HG03571 (cell line): ENCODE measurements at regions not wholly inside any gene's neighbourhood (a gene's known extent, or its start where the extent isn't known, plus 50 kb on each side); places are given as distances from the start of the nearest gene placed in this dataset.

Source experiments
- ATAC-seq: cut with Tn5 transposase; IDR thresholded peaks from one replicate; pipeline ENCODE4 v1.9.1; 2021; ENCODE audit not compliant: unreplicated experiment

DNA sequence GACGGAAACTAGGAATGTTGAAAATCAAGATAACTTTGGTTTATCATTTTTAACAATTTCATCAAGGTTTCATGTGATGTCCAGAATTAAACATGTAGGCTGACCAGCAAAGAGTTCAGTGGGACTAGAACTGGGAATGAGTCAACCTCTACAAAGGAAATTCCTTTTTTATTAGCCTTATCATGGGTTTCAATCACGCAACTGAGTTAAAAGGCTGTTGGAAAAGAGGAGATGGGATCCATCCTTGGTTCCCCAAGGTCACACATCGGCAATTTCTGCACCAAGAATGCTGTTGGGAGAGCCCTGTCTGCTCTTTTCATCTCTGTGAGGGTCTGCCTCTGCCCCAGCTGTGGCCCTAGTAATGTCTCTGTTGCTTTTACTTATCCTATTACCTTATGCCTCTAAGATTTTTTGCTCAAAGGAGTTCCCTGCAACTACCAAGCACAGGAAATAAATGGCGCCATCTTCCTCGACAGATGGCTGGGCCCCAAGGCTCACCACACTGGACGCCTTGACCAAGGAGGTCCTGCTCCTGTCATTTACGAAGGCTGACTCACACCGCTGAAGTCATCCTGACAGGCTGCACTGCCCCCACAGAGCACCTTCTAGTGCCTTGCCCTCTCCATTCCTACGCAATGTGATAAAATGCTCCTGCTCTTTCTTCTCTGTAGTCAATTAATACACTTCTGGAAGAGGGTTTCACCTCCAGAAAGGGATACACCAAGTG is 367.4 kb downstream of the GXYLT1 start:
- ATAC-seq = no peak

GRCh38 chr12:41772478-41772877 is 372.2 kb downstream of the GXYLT1 start:
- ATAC-seq = no peak

DNA sequence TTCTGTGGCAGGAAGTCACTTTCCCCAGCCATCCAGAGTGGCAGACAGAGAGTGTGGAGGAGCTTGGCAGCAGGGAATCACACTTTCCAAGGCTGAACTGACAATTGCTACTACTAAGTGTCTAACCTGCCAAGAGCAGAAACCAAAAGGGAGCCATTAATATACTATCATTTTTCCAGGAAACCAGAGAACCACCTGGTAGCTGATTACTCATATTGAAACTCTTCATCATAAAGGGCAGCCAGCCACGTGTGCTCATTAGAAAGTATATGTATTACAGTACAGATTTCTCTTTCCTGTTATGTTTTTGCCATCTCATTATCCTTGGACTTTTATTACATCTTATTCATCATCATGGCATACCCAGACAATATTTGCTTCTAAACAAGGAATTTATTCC is 374.9 kb downstream of the GXYLT1 start:
- ATAC-seq = no peak

DNA sequence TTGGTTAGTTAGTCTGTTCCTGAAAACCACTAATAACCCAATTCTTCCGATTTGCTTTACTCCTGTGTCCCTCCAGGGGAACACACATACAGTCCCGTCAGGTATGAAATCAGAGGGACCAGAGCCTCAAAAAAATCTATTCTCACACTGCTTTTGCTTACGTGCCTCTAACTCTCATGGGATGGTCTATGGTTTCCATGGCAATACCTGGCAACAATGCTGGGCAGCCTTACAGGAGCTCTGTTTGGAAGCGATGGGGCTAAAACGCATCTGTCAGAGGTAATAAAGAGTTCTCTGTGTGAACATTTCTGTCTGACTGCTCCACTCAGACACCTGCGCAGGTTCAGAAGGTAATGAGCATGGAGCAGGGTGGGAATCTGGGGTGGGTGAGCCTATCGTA is 376.2 kb downstream of the GXYLT1 start:
- ATAC-seq = no peak

DNA sequence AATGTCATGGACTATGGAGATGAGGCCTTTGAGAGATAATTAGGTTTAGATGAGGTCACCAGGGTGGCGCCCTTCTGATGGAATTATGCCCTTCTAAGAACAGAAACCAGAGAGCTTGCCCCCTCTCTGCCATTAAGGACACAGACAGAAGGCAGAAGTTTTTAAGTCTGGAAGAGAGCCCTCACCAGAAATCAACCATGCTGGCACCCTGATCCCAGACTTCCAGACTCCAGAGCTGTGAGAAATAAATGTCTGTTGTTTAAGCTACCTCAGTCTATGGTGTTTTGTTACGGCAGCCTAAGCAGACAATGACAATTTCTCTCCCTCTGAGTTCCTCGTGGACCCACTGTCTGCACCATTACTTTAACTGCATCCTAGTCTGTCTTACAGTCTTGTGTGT is 382.0 kb downstream of the GXYLT1 start:
- ATAC-seq = no peak

- ATAC-seq = no peak
These were observed 399.1 kb downstream of the GXYLT1 start for GRCh38 chr12:41745593-41745992.

GRCh38 chr12:41743835-41744234 is 400.8 kb downstream of the GXYLT1 start:
- no peak for ATAC-seq

GRCh38 chr12:41739066-41739465 is 405.6 kb downstream of the GXYLT1 start:
- no peak for ATAC-seq

DNA sequence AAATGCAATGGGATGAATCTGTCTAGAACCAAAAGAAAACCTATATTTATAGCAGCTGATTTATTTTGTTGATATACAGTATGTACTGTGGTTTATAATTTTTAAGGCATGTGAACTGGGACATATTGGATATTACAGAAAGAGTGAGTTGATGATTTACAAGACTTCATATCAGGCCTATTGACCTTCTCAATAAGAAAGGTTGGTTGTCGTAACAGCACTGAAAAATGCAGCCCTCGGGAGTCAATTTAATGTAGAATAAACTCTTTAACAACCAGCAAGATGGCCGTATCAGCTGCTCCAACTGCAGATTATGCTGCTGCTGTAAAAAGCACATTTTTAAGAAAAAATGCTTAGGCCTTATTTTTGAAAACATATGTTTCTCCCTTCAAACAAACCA is 407.3 kb downstream of the GXYLT1 start:
- ATAC-seq = no peak

DNA sequence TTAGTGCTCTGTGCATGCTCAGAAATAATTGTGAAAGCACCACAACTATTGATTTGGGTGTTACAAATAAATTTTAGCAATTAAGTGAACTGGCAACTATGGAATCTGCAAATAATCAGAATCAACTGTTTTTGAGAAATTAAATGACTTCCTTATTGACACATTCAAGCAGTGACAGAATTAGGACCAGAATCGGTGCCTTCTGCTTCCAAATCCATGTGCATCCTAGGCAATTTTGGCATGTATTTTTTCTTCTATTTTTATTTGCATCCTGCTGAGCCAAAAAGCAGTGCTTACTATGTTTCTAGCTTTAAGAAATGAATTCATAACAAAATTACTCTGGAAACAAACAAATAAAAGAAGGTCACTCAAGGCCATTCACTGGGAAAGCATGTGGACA is 408.2 kb downstream of the GXYLT1 start:
- ATAC-seq = no peak

DNA sequence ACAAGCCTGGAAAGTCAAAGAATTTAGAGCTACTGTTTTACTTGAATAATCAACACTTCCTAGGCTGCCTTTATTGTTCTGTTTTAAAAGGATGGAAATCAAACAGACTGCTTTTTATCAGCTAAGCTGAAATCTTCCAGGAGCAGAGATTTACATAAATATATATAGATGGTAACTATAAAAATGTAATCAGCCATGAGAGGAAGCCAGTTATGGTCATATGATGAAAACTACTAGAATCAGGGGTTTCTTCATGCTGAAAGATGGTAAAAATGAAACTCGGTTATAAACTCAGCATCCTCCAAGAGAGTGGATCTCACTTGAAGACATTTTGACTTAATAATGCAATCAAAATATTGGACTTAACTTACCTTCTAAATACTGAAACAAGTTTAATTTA is 413.0 kb downstream of the GXYLT1 start:
- no peak for ATAC-seq

DNA sequence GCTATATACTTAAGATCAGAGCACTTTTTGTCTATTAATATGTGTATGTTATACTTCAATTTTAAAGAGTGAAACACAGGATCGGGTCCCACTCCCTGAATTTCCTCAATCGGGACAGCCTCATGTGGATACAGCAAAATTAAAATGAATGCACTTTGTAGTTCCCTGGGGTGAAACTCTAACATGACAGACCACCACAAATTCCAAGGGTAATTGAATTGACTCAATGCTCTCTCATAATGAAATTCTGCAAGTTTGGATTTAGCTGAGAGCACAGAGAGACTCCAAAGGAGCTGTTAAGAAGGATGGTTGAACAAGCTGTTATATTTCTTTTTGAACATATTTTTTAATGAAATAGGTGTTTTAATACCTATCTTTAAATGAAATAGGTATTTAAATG is 413.6 kb downstream of the GXYLT1 start:
- ATAC-seq = no peak

GRCh38 chr12:41724216-41724615 is 420.5 kb downstream of the GXYLT1 start:
- no peak for ATAC-seq

- no peak for ATAC-seq
These were observed 425.5 kb downstream of the GXYLT1 start for GRCh38 chr12:41719214-41719613.

DNA sequence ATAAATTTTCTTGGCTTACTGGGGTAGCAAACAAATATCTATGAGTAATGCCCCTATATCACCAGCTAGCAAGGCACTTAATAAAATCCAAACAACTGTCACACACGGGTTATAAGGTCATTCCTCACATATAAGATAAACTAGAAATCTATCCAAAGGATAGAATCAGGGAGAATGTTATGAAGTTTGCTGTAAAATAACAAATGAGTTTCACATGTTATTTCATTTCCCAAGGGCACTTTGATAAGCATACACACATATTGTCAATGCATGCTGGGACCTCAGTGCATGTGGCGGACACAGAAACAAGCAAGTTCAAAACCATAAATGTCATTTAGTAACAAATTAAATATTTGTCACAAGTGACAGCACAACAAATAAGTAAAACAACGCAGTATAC is 429.4 kb downstream of the GXYLT1 start:
- no peak for ATAC-seq

GRCh38 chr12:41709463-41710285 is 435.0 kb downstream of the GXYLT1 start:
- no peak for ATAC-seq

DNA sequence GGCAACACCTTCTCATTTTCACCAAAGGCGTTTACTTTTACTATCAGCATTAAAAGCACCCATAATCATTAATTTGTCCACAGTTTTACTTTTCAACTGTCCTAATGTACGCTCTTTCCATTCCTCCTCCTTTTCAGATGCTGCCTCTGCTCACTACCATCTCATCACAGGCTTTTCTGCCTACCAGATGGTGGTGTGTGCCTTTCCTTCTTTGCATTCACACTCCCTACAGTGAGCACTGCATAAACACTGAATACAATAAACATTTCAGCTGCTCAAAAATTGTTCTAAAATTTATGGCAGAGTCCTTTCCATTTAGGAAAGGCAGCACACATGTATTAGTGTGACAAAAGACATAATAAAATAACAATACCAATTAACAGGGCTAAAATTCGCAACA is 435.7 kb downstream of the GXYLT1 start:
- no peak for ATAC-seq

- no peak for ATAC-seq
These were observed 438.3 kb downstream of the GXYLT1 start for GRCh38 chr12:41706376-41706775.

GRCh38 chr12:41701943-41702601 is 442.6 kb downstream of the GXYLT1 start:
- no peak for ATAC-seq

DNA sequence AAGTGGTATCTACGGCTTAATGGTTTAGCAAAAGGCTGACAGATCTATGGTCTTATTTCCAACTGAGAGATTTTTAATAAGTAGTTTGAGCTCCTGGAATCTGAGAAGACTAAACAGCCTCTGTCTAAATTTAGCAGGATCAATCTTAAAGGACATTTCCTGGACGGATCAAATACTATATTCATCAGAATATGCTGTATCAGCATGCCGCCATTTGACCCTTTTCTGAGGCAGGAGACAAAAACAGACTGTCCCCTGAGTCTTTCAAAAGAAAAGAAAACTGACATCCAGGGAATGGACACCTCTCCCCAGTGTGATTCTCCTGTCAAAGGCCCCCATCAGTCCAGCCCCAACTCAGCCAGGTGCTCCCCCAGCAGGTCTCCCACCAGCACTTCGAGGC is 443.7 kb downstream of the GXYLT1 start:
- ATAC-seq = no peak

DNA sequence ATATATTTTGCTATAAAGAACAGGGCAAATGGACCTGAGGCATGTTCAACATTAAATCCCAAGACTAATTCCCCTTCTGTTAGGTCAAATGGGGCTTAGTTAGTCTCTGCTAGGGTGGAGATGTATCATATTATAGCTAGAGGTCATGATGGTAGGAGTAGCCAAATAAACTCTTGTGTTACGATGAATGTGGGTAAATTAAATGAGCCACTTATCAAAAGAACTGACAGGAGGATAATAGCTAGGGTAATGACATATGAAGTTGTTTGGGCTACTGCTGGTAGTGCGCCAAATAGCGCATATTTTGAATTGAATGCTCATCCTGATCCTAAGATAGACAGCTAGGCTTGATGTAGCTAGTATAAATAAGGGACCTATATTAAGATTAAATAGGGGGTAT is 445.0 kb downstream of the GXYLT1 start:
- ATAC-seq = no peak

DNA sequence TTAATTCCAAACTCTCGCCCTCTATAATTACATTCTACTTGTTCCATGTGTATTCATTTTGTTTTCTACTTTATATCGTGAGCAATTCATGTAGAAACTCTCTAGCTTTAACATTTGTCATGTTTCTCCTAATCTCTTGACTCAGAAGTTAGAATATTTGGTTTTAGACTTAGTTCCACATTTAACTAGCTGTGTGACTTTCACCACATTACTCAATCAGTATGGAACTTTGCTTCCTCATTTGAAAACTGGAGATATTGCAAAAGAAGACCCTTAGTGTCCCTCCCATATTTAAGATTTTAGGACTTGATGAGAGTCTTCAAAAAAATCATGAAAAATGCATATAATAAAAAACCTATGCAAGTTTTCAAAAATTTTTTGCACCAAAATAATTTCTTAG is 447.5 kb downstream of the GXYLT1 start:
- ATAC-seq = no peak
